Naive thymus-derived CD4-positive, alpha-beta T cell (primary cell): ENCODE measurements at regions not wholly inside any gene's neighbourhood (a gene's known extent, or its start where the extent isn't known, plus 50 kb on each side); places are given as distances from the start of the nearest gene placed in this dataset.
A peak's percentile ranks its signal among the peaks of the same experiment; 100 is the strongest.

Experiments used
- ATAC-seq: fragments of 150-1000 bp; cut with Tn5 transposase; 2 replicates; pipeline ENCODE4 v1.10.0; 2021; ENCODE audit warnings: mild to moderate bottlenecking, moderate library complexity
- CTCF ChIA-PET: fragments of 350-600 bp; sonication (Branson Sonifier 250); formaldehyde crosslinking; loops from one replicate; lab custom pipeline; 2021; ENCODE audit warnings: antibody characterized with exemption; lab: Charles Lee
- POLR2A ChIA-PET: fragments of 350-600 bp; sonication (Branson Sonifier 250); formaldehyde crosslinking; loops from one replicate; lab custom pipeline; 2021; ENCODE audit warnings: antibody characterized with exemption, inconsistent platforms; lab: Charles Lee
- DNase-seq, 9 donors: peaks; one replicate each; pipeline versions ENCODE4 v3.0.0 to v3.0.0-alpha.2; 2020 to 2022; ENCODE audit warnings: mixed read lengths in 1 of 9
- H3K27ac ChIP-seq: one replicate; pipeline ENCODE4 v1.7.0; 2013; ENCODE audit warnings: mild to moderate bottlenecking, low read depth, low read length, moderate library complexity
- H3K27me3 ChIP-seq, 2 donors: one replicate each; pipeline ENCODE4 v1.7.0; 2013; ENCODE audit warnings: low read length in 2 of 2, mild to moderate bottlenecking in 2 of 2, moderate library complexity in 2 of 2; ENCODE audit not compliant: control insufficient read depth in 2 of 2, insufficient read depth in 2 of 2
- H3K36me3 ChIP-seq, 3 experiments: 1 replicate in 2 of 3; 2 replicates in 1 of 3; pipeline ENCODE4 v1.7.0; 2013; ENCODE audit warnings: low read length in 3 of 3, mild to moderate bottlenecking in 3 of 3, moderate library complexity in 1 of 3; ENCODE audit not compliant: insufficient read depth in 3 of 3, control insufficient read depth in 2 of 3
- H3K4me1 ChIP-seq, 2 donors: one replicate each; pipeline ENCODE4 v1.7.0; 2013; ENCODE audit warnings: low read length in 2 of 2, mild to moderate bottlenecking in 2 of 2, moderate library complexity in 1 of 2; ENCODE audit not compliant: control insufficient read depth in 2 of 2, insufficient read depth in 2 of 2
- H3K4me3 ChIP-seq: 2 replicates; pipeline ENCODE4 v1.7.0; 2013; ENCODE audit warnings: mild to moderate bottlenecking, low read length
- H3K9me3 ChIP-seq, 3 experiments: 1 replicate in 2 of 3; 2 replicates in 1 of 3; pipeline ENCODE4 v1.7.0; 2013; ENCODE audit warnings: low read length in 3 of 3; ENCODE audit not compliant: control insufficient read depth in 2 of 3
- H3K27ac Mint-ChIP-seq, 9 donors: one replicate each; pipeline ENCODE4 v1.8.0; 2020 to 2022; ENCODE audit warnings: mixed read lengths in 9 of 9, mild to moderate bottlenecking in 8 of 9, moderate library complexity in 5 of 9, inconsistent platforms in 2 of 9
- H3K27me3 Mint-ChIP-seq, 5 donors: one replicate each; pipeline ENCODE4 v1.8.0; 2021 to 2022; ENCODE audit warnings: mixed read lengths in 5 of 5, mild to moderate bottlenecking in 1 of 5
- H3K36me3 Mint-ChIP-seq, 5 donors: one replicate each; pipeline ENCODE4 v1.8.0; 2020 to 2022; ENCODE audit warnings: mixed read lengths in 5 of 5, mild to moderate bottlenecking in 3 of 5, inconsistent platforms in 1 of 5
- H3K4me1 Mint-ChIP-seq, 7 donors: one replicate each; pipeline ENCODE4 v1.8.0; 2020 to 2022; ENCODE audit warnings: mixed read lengths in 7 of 7, mild to moderate bottlenecking in 3 of 7, inconsistent platforms in 1 of 7
- H3K4me3 Mint-ChIP-seq, 10 donors: one replicate each; pipeline ENCODE4 v1.8.0; 2020 to 2022; ENCODE audit warnings: mild to moderate bottlenecking in 10 of 10, mixed read lengths in 10 of 10, moderate library complexity in 6 of 10, inconsistent platforms in 2 of 10
- H3K9me3 Mint-ChIP-seq, 11 donors: one replicate each; pipeline ENCODE4 v1.8.0; 2020 to 2022; ENCODE audit warnings: mixed read lengths in 11 of 11, mild to moderate bottlenecking in 4 of 11, inconsistent platforms in 1 of 11, moderate library complexity in 1 of 11
- intact Hi-C, 2 donors: fragments of 100-400 bp; cut with micrococcal nuclease; formaldehyde crosslinking; loops; one replicate each; pipeline ENCODE4 v1.15.1; 2023

GRCh38 chr6:142601427-142601826, 299.6 kb downstream of the ADGRG6 start:
- peaks cover 0 to 4% of the 10 kb centered on the region in 2 donors for H3K4me1 ChIP-seq
- Mint-ChIP-seq H3K27me3 (peaks cover 0 to 6% (median 0%) of the 10 kb centered on the region in 5 donors), H3K9me3 (peaks cover 0 to 6% (median 0%) of the 10 kb centered on the region in 11 donors), H3K36me3 (no peaks in the 10 kb centered on the region), H3K27ac (no peak overlapping the region), H3K4me3 (no peak overlapping the region), H3K4me1 (peaks cover 5 to 41% (median 23%) of the 10 kb centered on the region in 7 donors)
- no peaks in the 10 kb centered on the region for H3K27me3 ChIP-seq
- DNase-seq: no peak
- ATAC-seq: no peak
- H3K9me3 ChIP-seq: no peaks in the 10 kb centered on the region
- H3K27ac ChIP-seq: no peak overlapping the region
- H3K36me3 ChIP-seq: no peaks in the 10 kb centered on the region
- no peak overlapping the region for H3K4me3 ChIP-seq
- ChIA-PET POLR2A (no interaction called here), CTCF (no interaction called here)
- intact Hi-C loops: no loop called here

GRCh38 chr6:142602972-142603371, 301.2 kb downstream of the ADGRG6 start:
- intact Hi-C loops: no loop called here

GRCh38 chr6:142605922-142606485, 304.2 kb downstream of the ADGRG6 start:
- CTCF ChIA-PET: no interaction called here
- Histone ChIP-seq H3K4me3 (no peak overlapping the region), H3K27me3 (no peaks in the 10 kb centered on the region), H3K27ac (no peak overlapping the region), H3K9me3 (no peaks in the 10 kb centered on the region), H3K4me1 (peaks cover 0 to 4% of the 10 kb centered on the region in 2 donors), H3K36me3 (no peaks in the 10 kb centered on the region)
- intact Hi-C loops: no loop called here
- H3K4me1 Mint-ChIP-seq: peaks cover 5 to 19% (median 13%) of the 10 kb centered on the region in 7 donors
- peaks cover 0 to 13% (median 0%) of the 10 kb centered on the region in 5 donors for H3K27me3 Mint-ChIP-seq
- POLR2A ChIA-PET: no interaction called here
- peaks cover 0 to 5% (median 0%) of the 10 kb centered on the region in 5 donors for H3K36me3 Mint-ChIP-seq
- DNase-seq: no peak
- peaks cover 0 to 7% (median 0%) of the 10 kb centered on the region in 11 donors for H3K9me3 Mint-ChIP-seq
- H3K27ac Mint-ChIP-seq: peak overlapping the region in 3 of 9 donors; percentile 1 to 75 (median 11)
- H3K4me3 Mint-ChIP-seq: peak overlapping the region in 2 of 10 donors; percentile 18 to 21
- no peak for ATAC-seq

More at GRCh38 chr6:142602972-142603371, 301.2 kb downstream of the ADGRG6 start:
- ChIA-PET POLR2A (no interaction called here), CTCF (no interaction called here)
- H3K9me3 Mint-ChIP-seq: peaks cover 0 to 6% (median 0%) of the 10 kb centered on the region in 11 donors
- no peaks in the 10 kb centered on the region for H3K36me3 ChIP-seq
- no peaks in the 10 kb centered on the region for H3K9me3 ChIP-seq
- no peaks in the 10 kb centered on the region for H3K27me3 ChIP-seq
- H3K36me3 Mint-ChIP-seq: no peaks in the 10 kb centered on the region
- H3K4me3 Mint-ChIP-seq: no peak overlapping the region
- H3K27me3 Mint-ChIP-seq: peaks cover 0 to 10% (median 0%) of the 10 kb centered on the region in 5 donors
- H3K4me1 Mint-ChIP-seq: peaks cover 5 to 30% (median 13%) of the 10 kb centered on the region in 7 donors
- H3K27ac Mint-ChIP-seq: no peak overlapping the region
- H3K27ac ChIP-seq: no peak overlapping the region
- H3K4me3 ChIP-seq: no peak overlapping the region
- peaks cover 0 to 4% of the 10 kb centered on the region in 2 donors for H3K4me1 ChIP-seq
- no peak for ATAC-seq
- no peak for DNase-seq

GRCh38 chr6:142612956-142613355, 311.1 kb downstream of the ADGRG6 start:
- H3K36me3 Mint-ChIP-seq: peaks cover 0 to 5% (median 0%) of the 10 kb centered on the region in 5 donors
- H3K27ac ChIP-seq: no peak overlapping the region
- H3K27me3 Mint-ChIP-seq: peaks cover 0 to 3% (median 0%) of the 10 kb centered on the region in 5 donors
- H3K27me3 ChIP-seq: no peaks in the 10 kb centered on the region
- intact Hi-C loops: no loop called here
- H3K9me3 ChIP-seq: peaks cover 0 to 6% (median 0%) of the 10 kb centered on the region in 3 experiments
- H3K4me3 Mint-ChIP-seq: no peak overlapping the region
- H3K36me3 ChIP-seq: no peaks in the 10 kb centered on the region
- H3K27ac Mint-ChIP-seq: no peak overlapping the region
- ChIA-PET POLR2A (interaction anchor here (0.6 kb wide), 1 partner anchor 46 kb away, joined by 3 read pairs; no protein-coding TSS in a partner anchor), CTCF (no interaction called here)
- peaks cover 0 to 17% (median 3%) of the 10 kb centered on the region in 11 donors for H3K9me3 Mint-ChIP-seq
- peaks cover 0 to 4% (median 0%) of the 10 kb centered on the region in 7 donors for H3K4me1 Mint-ChIP-seq
- DNase-seq (no peak), ATAC-seq (no peak)
- H3K4me1 ChIP-seq: no peaks in the 10 kb centered on the region
- no peak overlapping the region for H3K4me3 ChIP-seq

- Histone ChIP-seq H3K4me1 (no peaks in the 10 kb centered on the region), H3K27ac (no peak overlapping the region), H3K4me3 (no peak overlapping the region), H3K27me3 (no peaks in the 10 kb centered on the region), H3K36me3 (no peaks in the 10 kb centered on the region), H3K9me3 (peaks cover 0 to 6% (median 0%) of the 10 kb centered on the region in 3 experiments)
- no peak for ATAC-seq
- no peak for DNase-seq
- Mint-ChIP-seq H3K4me3 (no peak overlapping the region), H3K36me3 (peaks cover 0 to 5% (median 0%) of the 10 kb centered on the region in 5 donors), H3K27me3 (no peaks in the 10 kb centered on the region), H3K4me1 (peaks cover 0 to 4% (median 0%) of the 10 kb centered on the region in 7 donors), H3K27ac (no peak overlapping the region), H3K9me3 (peaks cover 0 to 17% (median 3%) of the 10 kb centered on the region in 11 donors)
- intact Hi-C loops: no loop called here
- POLR2A ChIA-PET: no interaction called here
- CTCF ChIA-PET: no interaction called here
Observed at GRCh38 chr6:142613981-142614380, 312.2 kb downstream of the ADGRG6 start.

GRCh38 chr6:142617158-142617557, 315.4 kb downstream of the ADGRG6 start:
- H3K27me3 ChIP-seq: no peaks in the 10 kb centered on the region
- H3K4me3 Mint-ChIP-seq: no peak overlapping the region
- no peaks in the 10 kb centered on the region for H3K4me1 ChIP-seq
- H3K4me3 ChIP-seq: no peak overlapping the region
- H3K27ac Mint-ChIP-seq: no peak overlapping the region
- peaks cover 0 to 4% (median 0%) of the 10 kb centered on the region in 7 donors for H3K4me1 Mint-ChIP-seq
- POLR2A ChIA-PET: no interaction called here
- CTCF ChIA-PET: no interaction called here
- H3K27me3 Mint-ChIP-seq: no peaks in the 10 kb centered on the region
- ATAC-seq (no peak), DNase-seq (no peak)
- H3K36me3 Mint-ChIP-seq: no peaks in the 10 kb centered on the region
- peaks cover 0 to 6% (median 0%) of the 10 kb centered on the region in 11 donors for H3K9me3 Mint-ChIP-seq
- intact Hi-C loops: no loop called here
- no peak overlapping the region for H3K27ac ChIP-seq
- no peaks in the 10 kb centered on the region for H3K36me3 ChIP-seq
- H3K9me3 ChIP-seq: peaks cover 0 to 4% (median 0%) of the 10 kb centered on the region in 3 experiments

GRCh38 chr6:142621822-142622221, 320.0 kb downstream of the ADGRG6 start:
- intact Hi-C loops: no loop called here
- POLR2A ChIA-PET: no interaction called here
- Histone ChIP-seq H3K4me3 (no peak overlapping the region), H3K4me1 (no peaks in the 10 kb centered on the region), H3K9me3 (no peaks in the 10 kb centered on the region), H3K27ac (no peak overlapping the region), H3K27me3 (no peaks in the 10 kb centered on the region), H3K36me3 (no peaks in the 10 kb centered on the region)
- Mint-ChIP-seq H3K36me3 (no peaks in the 10 kb centered on the region), H3K9me3 (no peaks in the 10 kb centered on the region), H3K27me3 (peaks cover 0 to 3% (median 0%) of the 10 kb centered on the region in 5 donors), H3K4me1 (peaks cover 0 to 4% (median 0%) of the 10 kb centered on the region in 7 donors), H3K4me3 (no peak overlapping the region), H3K27ac (no peak overlapping the region)
- ATAC-seq (no peak), DNase-seq (no peak)
- CTCF ChIA-PET: no interaction called here
